Activated naive CD8-positive, alpha-beta T cell treated with anti-CD3 and anti-CD28 coated beads, Interleukin-2, amount 10 ng/mL, durations not matched to agents 7 days and 5 days (primary cell): ENCODE measurements at regions not wholly inside any gene's neighbourhood (a gene's known extent, or its start where the extent isn't known, plus 50 kb on each side); places are given as distances from the start of the nearest gene placed in this dataset.

Source experiments
- ATAC-seq: fragments of 150-1000 bp; cut with Tn5 transposase; one replicate; pipeline ENCODE4 v1.10.0; 2021; ENCODE audit warnings: low read depth, moderate library complexity
- POLR2A ChIA-PET: fragments of 350-600 bp; sonication (Branson Sonifier 250); formaldehyde crosslinking; loops from one replicate; lab custom pipeline; 2021; ENCODE audit warnings: antibody characterized with exemption; lab: Charles Lee
- DNase-seq: peaks from one replicate; pipeline ENCODE4 v3.0.0; 2021
- H3K27ac Mint-ChIP-seq: one replicate; pipeline ENCODE4 v1.8.0; 2022; ENCODE audit warnings: mild to moderate bottlenecking, mixed read lengths
- H3K27me3 Mint-ChIP-seq: one replicate; pipeline ENCODE4 v1.8.0; 2022; ENCODE audit warnings: mild to moderate bottlenecking, moderate library complexity, mixed read lengths
- H3K36me3 Mint-ChIP-seq: one replicate; pipeline ENCODE4 v1.8.0; 2021; ENCODE audit warnings: mild to moderate bottlenecking, mixed read lengths
- H3K4me1 Mint-ChIP-seq: one replicate; pipeline ENCODE4 v1.8.0; 2021; ENCODE audit warnings: mixed read lengths
- H3K4me3 Mint-ChIP-seq: one replicate; pipeline ENCODE4 v1.8.0; 2022; ENCODE audit warnings: mild to moderate bottlenecking, moderate library complexity, mixed read lengths
- H3K9me3 Mint-ChIP-seq: one replicate; pipeline ENCODE4 v1.8.0; 2021; ENCODE audit warnings: mixed read lengths

- H3K27ac Mint-ChIP-seq: no peak overlapping the region
- no peaks in the 10 kb centered on the region for H3K27me3 Mint-ChIP-seq
- no peak for DNase-seq
- POLR2A ChIA-PET: no interaction called here
- no peak for ATAC-seq
- no peak overlapping the region for H3K4me3 Mint-ChIP-seq
- H3K4me1 Mint-ChIP-seq: peaks cover 3% of the 10 kb centered on the region
- H3K36me3 Mint-ChIP-seq: no peaks in the 10 kb centered on the region
- no peaks in the 10 kb centered on the region for H3K9me3 Mint-ChIP-seq
These were observed 65.1 kb upstream of the PPARA start for GRCh38 chr22:46084943-46085827.

DNA sequence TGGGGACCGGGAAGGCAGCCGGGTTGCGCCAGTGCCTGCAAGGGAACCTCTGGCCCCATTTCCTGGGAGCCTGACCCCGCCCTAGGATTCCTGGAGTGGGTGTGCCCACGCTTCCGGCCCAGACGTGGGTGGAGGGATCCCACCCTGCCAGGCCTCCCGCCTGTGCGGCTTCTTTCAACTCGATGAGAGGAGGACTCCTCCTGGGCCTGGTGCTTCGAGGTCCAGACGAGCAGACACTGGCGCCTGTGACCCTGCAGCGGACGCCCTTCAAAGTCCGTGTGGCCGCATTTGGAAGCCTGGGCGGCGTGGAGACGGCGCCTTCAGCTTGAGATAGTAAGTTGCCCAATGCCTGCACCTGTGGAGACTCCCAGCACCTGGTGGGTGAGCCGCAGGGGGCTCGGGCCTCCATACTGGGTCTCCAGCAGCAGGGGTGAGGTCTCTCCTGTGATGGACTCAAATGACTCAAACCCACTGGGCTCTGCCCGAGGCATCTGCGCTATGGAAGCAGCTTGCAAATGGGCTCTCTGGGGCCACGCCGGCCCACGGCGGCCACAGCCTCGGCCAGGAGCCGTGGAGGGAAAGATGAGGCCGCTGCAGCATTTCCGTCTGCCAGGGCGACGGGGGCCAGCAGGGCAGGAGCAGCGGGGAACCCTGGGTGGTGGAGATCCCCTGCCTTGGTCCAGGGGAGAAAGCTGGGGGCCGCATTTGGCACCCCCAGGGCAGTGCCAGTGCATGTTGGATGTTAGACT is 64.3 kb upstream of the PPARA start:
- H3K27me3 Mint-ChIP-seq: no peaks in the 10 kb centered on the region
- no peak overlapping the region for H3K4me3 Mint-ChIP-seq
- no peak overlapping the region for H3K27ac Mint-ChIP-seq
- POLR2A ChIA-PET: no interaction called here
- DNase-seq: no peak
- peaks cover 4% of the 10 kb centered on the region for H3K4me1 Mint-ChIP-seq
- no peak for ATAC-seq
- H3K9me3 Mint-ChIP-seq: no peaks in the 10 kb centered on the region
- H3K36me3 Mint-ChIP-seq: no peaks in the 10 kb centered on the region

DNA sequence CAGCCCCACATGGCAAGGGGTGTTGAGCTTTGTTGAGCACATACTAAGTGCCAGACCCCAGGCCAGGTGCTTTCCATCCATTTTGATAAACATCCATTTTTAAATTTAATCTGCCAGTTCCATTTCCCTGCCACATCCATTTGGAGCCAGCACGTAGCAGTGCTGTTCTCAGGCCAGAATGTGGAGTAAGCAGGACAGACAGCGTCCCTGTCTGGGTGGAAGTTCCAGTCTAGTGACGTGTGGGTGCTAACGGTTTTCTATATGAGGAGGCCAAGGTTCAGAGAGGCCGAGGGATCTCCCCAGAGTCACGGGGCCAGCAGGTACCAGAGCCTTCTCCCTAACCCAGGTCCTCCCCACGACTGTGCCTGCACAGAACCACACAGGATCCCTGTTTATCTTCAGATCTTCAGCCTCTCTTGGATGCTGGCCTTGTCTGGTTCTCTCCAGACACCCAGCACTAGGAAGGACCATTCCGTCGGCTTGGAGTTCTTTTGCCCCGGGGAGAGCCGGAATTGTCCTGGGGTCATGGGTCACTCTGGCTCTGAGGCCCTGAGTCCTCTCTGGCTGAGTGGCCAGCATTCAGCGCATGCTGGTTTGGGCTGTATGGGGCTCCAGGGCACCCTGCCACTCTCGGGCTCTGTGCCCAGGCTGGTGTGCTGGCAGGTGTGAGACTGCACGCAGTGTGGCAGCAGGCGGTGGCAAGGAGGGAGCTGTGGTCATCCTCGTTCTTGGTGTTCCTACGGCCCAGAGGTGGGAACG is 63.6 kb upstream of the PPARA start:
- H3K4me1 Mint-ChIP-seq: peaks cover 9% of the 10 kb centered on the region
- no peak for DNase-seq
- no peaks in the 10 kb centered on the region for H3K9me3 Mint-ChIP-seq
- no peaks in the 10 kb centered on the region for H3K27me3 Mint-ChIP-seq
- POLR2A ChIA-PET: no interaction called here
- no peak for ATAC-seq
- H3K36me3 Mint-ChIP-seq: no peaks in the 10 kb centered on the region
- H3K27ac Mint-ChIP-seq: no peak overlapping the region
- H3K4me3 Mint-ChIP-seq: no peak overlapping the region

DNA sequence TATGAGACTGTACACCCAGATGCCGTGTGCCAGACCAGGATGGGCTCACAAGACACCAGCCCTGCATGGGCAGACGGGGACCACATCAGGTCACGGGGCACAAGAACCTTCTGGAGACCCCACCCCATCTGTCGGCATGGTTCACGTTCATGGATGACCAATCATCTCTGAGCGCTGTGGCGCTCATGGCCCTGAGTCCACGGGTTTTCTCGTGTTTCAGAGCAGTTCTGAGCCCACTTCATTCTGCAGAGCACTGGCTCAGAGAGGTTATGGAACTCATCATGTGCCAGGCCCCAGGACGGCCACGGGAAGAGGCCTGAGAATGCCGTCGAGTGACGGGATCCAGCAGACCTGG is 63.0 kb upstream of the PPARA start:
- peaks cover 9% of the 10 kb centered on the region for H3K4me1 Mint-ChIP-seq
- ATAC-seq: no peak
- H3K36me3 Mint-ChIP-seq: no peaks in the 10 kb centered on the region
- H3K27me3 Mint-ChIP-seq: no peaks in the 10 kb centered on the region
- H3K27ac Mint-ChIP-seq: no peak overlapping the region
- H3K4me3 Mint-ChIP-seq: no peak overlapping the region
- H3K9me3 Mint-ChIP-seq: no peaks in the 10 kb centered on the region
- POLR2A ChIA-PET: no interaction called here
- no peak for DNase-seq

GRCh38 chr22:46087816-46088277 is 62.5 kb upstream of the PPARA start:
- Mint-ChIP-seq H3K27ac (no peak overlapping the region), H3K4me1 (peaks cover 9% of the 10 kb centered on the region), H3K27me3 (no peaks in the 10 kb centered on the region), H3K9me3 (no peaks in the 10 kb centered on the region), H3K36me3 (no peaks in the 10 kb centered on the region), H3K4me3 (no peak overlapping the region)
- ATAC-seq: no peak
- no peak for DNase-seq
- POLR2A ChIA-PET: no interaction called here

DNA sequence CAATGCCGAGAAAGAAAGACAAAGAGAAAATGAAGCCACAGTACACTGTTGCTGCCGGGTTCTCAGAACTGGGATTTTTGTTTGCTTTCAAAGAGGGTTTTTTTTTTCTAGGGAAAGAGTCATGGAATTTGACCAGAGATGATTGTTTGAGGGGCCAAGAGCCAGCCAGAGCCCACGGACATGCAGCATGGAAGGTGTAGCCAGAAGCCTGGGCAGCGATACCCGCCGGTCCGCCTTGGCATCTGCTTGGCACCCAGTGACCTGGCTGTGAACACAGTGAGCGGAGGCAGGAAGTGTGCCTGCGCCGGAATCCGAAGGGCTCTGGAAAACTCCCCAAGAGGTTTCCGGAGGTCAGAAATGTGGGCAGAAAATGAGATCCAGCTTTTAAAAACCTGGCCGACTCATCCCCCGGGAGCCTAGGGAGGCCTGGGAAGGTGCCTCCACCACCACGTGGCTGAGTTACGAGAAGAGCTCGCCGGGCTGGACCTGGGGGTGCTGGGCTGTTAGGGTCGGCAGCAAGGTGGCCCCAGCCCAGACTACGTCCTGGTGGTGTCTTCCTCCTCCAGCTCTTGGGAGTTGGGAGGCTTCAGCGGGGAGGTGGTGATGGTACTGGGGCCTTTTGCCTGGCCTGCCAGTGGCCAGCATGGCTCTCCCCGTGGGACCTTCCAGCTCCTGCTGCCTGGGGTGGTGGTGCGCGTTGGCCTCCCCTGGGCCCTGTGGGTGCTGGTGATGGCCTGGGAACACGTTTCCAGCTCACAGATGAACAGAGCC is 61.6 kb upstream of the PPARA start:
- peaks cover 6% of the 10 kb centered on the region for H3K4me1 Mint-ChIP-seq
- no peak overlapping the region for H3K4me3 Mint-ChIP-seq
- ATAC-seq (no peak), DNase-seq (no peak)
- H3K27ac Mint-ChIP-seq: no peak overlapping the region
- no peaks in the 10 kb centered on the region for H3K36me3 Mint-ChIP-seq
- H3K9me3 Mint-ChIP-seq: no peaks in the 10 kb centered on the region
- H3K27me3 Mint-ChIP-seq: no peaks in the 10 kb centered on the region
- POLR2A ChIA-PET: no interaction called here

- POLR2A ChIA-PET: no interaction called here
These were observed 60.8 kb upstream of the PPARA start for GRCh38 chr22:46089426-46090035.

DNA sequence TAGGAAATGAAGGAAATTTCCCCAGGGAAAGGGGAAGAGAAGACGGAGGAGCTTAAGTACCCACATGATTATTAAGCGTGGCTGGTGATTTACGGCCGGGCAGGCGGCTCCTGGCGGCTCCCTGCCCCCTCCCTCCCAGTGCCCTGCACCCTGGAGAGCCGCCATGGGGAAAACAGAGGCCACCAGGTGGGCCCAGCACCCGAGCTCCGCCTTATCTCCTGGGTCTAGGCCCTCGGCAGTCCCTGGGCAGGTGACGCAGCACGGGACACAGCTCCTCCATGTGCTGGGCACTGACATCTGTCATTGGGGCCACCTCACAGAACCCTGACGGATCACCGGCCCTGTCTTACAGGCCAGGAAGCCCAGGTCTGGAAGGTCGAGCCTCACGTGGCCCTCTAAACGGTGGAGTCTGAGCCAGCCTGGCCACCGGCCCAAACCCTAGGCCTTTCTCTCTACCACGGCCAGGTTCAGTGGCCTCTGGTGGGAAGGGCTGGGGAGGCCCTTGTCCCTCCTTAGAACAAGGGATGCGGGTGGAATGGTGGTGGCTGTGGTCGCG is 60.2 kb upstream of the PPARA start:
- DNase-seq (no peak), ATAC-seq (no peak)
- no peak overlapping the region for H3K27ac Mint-ChIP-seq
- H3K4me1 Mint-ChIP-seq: peaks cover 6% of the 10 kb centered on the region
- H3K36me3 Mint-ChIP-seq: no peaks in the 10 kb centered on the region
- POLR2A ChIA-PET: no interaction called here
- H3K4me3 Mint-ChIP-seq: no peak overlapping the region
- H3K9me3 Mint-ChIP-seq: no peaks in the 10 kb centered on the region
- no peaks in the 10 kb centered on the region for H3K27me3 Mint-ChIP-seq

More at GRCh38 chr22:46089426-46090035, 60.8 kb upstream of the PPARA start:
- H3K9me3 Mint-ChIP-seq: no peaks in the 10 kb centered on the region
- H3K4me1 Mint-ChIP-seq: peaks cover 6% of the 10 kb centered on the region
- no peak overlapping the region for H3K4me3 Mint-ChIP-seq
- DNase-seq (no peak), ATAC-seq (no peak)
- no peaks in the 10 kb centered on the region for H3K27me3 Mint-ChIP-seq
- no peak overlapping the region for H3K27ac Mint-ChIP-seq
- H3K36me3 Mint-ChIP-seq: no peaks in the 10 kb centered on the region

GRCh38 chr22:46090631-46091201 is 59.6 kb upstream of the PPARA start:
- ATAC-seq (no peak), DNase-seq (no peak)
- Mint-ChIP-seq H3K27me3 (no peaks in the 10 kb centered on the region), H3K36me3 (no peaks in the 10 kb centered on the region), H3K9me3 (no peaks in the 10 kb centered on the region), H3K4me3 (no peak overlapping the region), H3K27ac (no peak overlapping the region), H3K4me1 (peaks cover 6% of the 10 kb centered on the region)
- POLR2A ChIA-PET: no interaction called here

- no peaks in the 10 kb centered on the region for H3K9me3 Mint-ChIP-seq
- no peak overlapping the region for H3K27ac Mint-ChIP-seq
- H3K36me3 Mint-ChIP-seq: no peaks in the 10 kb centered on the region
- no peak for DNase-seq
- POLR2A ChIA-PET: no interaction called here
- no peaks in the 10 kb centered on the region for H3K27me3 Mint-ChIP-seq
- peak; percentile 14 for ATAC-seq
- H3K4me3 Mint-ChIP-seq: no peak overlapping the region
- peaks cover 6% of the 10 kb centered on the region for H3K4me1 Mint-ChIP-seq
These were observed 58.9 kb upstream of the PPARA start for GRCh38 chr22:46091277-46091977.

DNA sequence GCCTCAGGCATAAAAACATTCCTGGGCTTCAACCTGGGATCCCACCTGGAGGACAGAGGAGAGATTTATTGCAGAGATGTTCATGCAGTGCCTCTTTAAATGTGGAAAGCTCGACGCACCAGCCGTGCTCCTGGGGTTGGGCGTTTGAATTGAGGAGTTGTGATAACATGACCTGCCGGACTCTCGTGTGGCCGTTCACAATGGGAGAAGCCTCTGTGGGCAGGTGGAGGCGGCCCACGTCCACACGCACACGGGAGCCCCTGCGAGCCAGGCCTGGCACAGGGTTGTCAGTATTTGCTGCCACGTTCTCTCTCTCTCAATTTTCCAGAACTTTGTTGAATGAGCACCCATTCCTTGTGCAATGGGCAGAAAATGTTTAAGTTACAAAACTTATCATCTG is 58.3 kb upstream of the PPARA start:
- peaks cover 6% of the 10 kb centered on the region for H3K4me1 Mint-ChIP-seq
- H3K36me3 Mint-ChIP-seq: no peaks in the 10 kb centered on the region

More for the DNA sequence above, 58.3 kb upstream of the PPARA start:
- Mint-ChIP-seq H3K4me3 (no peak overlapping the region), H3K27ac (no peak overlapping the region), H3K9me3 (no peaks in the 10 kb centered on the region), H3K27me3 (no peaks in the 10 kb centered on the region)
- ATAC-seq: no peak
- no peak for DNase-seq
- POLR2A ChIA-PET: no interaction called here
